GM18505 (cell line): ENCODE measurements at regions not wholly inside any gene's neighbourhood (a gene's known extent, or its start where the extent isn't known, plus 50 kb on each side); places are given as distances from the start of the nearest gene placed in this dataset.

Source experiments
- ATAC-seq: cut with Tn5 transposase; IDR thresholded peaks from one replicate; pipeline ENCODE4 v1.9.1; 2021; ENCODE audit not compliant: unreplicated experiment
- POLR2A ChIP-seq: IDR thresholded peaks from 4 replicates; pipeline ENCODE4 v1.6.1; 2011; ENCODE audit warnings: borderline replicate concordance; ENCODE audit not compliant: insufficient read depth, insufficient read length; ENCODE audit errors: extremely low read depth

GRCh38 chr11:92698742-92699141 lies 270.7 kb upstream of the MTNR1B start:
- no peak for TF ChIP-seq POLR2A
- ATAC-seq = no peak

GRCh38 chr11:92702037-92702804 lies 267.2 kb upstream of the MTNR1B start:
- ATAC-seq = no peak
- TF ChIP-seq POLR2A = no peak

DNA sequence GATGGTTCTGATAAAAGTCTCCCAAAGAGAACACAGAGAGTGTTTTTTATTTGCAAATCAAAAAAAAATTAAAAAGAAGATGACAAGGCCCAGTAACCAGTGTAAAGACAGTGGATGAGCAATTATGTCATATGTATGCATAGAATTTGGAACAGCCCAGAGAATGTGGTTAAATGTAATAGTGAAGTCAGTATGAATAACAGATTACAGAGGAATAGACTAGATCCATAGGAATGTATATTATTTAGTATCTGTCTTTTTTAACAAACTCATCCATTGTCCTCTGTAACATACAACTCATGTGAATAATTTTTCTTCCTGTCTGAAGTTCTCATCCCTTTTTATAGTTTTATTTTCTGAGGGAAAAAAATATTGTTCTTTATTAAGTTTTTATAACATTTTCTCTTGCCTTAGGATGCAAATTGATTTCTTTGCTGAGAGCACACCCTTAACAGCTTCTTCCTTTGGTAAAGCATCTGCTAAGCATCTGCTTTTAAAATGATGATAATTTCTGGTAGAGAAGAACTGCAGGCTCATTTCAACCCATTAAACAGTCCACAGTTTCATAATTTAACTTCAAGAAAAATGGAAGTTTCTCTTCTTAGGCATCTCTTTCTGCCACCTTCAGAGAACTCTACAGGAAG lies 266.5 kb upstream of the MTNR1B start:
- ATAC-seq = no peak
- no peak for TF ChIP-seq POLR2A

DNA sequence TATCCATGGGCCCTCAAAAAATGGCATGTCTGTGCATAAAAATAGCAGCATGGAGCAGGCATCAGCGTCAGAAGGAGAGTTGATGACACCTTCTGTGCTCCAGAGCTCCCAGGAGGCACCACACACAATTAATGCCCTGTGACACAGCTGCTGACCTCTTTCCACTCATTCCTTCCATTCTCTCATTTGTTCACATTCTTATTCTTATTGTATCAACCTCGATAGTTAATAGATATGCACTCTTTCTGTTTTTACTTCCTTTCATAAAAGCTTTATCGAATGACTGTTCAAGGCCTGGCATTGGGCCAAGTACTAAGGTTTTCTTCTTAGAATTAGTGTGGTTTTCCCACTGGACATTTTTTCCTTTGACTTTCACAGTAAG lies 266.0 kb upstream of the MTNR1B start:
- no peak for TF ChIP-seq POLR2A
- no peak for ATAC-seq

GRCh38 chr11:92707173-92707619 lies 262.3 kb upstream of the MTNR1B start:
- ATAC-seq = no peak
- TF ChIP-seq POLR2A = no peak

- ATAC-seq = no peak
- no peak for TF ChIP-seq POLR2A
Observed at GRCh38 chr11:92707665-92708064, 261.8 kb upstream of the MTNR1B start.

- no peak for ATAC-seq
Observed at GRCh38 chr11:92709329-92709728, 260.1 kb upstream of the MTNR1B start.

DNA sequence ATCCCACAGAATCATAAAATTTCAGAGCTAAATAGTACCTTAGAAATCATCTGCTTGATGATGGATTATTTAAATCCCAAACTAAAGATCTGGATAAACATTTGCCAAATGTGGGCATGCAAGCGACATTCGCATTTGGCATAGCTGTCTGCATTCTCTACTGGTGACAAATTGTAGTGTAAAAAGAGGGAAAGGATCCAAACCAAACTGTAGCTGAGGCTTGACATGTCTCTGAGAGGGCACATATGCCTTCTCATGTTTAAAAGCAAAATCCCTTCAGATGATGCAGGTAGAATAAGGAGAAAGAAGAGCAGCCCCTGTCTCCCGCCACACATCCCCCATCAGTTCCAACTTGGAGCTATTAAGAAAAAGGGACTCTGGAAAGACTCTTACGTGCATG lies 257.5 kb upstream of the MTNR1B start:
- TF ChIP-seq POLR2A = no peak
- no peak for ATAC-seq

More at GRCh38 chr11:92709329-92709728, 260.1 kb upstream of the MTNR1B start:
- no peak for TF ChIP-seq POLR2A

DNA sequence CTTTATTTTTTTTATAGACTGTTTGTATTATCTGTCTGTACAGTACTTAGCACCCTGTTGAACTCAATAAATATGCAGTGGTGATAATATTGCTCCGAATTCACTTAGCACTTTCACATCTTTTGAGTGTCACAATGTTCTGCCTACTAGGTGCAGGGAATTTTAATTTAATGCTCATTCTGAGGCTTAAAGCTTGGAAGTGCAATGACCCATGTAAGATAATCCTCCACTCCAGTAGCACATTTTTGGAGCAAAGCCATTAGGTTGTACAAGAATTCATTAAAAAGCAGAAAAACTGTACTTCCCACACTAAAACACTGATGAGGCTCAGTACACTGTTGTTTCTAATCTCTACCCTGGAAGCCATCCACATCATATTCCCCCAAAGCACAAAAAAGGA lies 255.3 kb upstream of the MTNR1B start:
- TF ChIP-seq POLR2A = no peak
- no peak for ATAC-seq

DNA sequence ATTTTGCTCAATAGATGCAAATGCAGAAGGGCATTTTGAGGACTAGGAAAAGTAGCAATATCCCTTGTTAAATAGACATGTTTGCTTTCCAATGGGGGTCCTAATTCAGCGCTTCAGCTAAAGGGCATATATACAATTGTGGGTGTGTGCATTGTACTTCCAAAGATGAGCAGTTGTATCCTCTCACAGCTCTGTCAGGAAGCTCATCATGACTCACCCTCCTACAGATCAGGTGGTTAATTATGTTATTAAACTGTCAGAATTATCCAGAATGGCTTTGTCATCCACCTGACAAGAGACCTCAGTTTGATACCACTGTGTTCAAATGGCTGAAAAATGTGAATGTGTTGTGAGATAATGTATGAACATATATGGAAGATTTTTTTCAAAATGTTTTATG lies 252.2 kb upstream of the MTNR1B start:
- no peak for TF ChIP-seq POLR2A
- no peak for ATAC-seq

DNA sequence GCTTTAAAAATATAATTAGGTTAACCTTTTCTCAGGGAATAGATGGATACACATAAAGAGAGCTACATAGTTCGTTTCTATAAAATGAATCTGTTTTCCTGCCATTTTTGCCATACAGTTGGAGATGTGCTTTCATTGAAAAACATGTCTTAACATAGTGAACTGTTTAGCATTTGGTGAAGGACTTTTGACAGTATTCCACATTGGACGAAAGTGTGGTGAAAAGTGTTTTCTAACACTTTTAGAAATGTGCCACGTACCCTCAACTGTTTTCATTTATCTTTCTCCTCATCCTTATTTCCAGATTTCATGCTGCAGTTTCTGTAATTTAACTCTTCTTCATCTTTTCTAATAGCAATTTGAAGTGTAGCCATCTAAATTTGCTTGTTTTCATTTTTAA lies 249.1 kb upstream of the MTNR1B start:
- TF ChIP-seq POLR2A = no peak
- ATAC-seq = no peak

DNA sequence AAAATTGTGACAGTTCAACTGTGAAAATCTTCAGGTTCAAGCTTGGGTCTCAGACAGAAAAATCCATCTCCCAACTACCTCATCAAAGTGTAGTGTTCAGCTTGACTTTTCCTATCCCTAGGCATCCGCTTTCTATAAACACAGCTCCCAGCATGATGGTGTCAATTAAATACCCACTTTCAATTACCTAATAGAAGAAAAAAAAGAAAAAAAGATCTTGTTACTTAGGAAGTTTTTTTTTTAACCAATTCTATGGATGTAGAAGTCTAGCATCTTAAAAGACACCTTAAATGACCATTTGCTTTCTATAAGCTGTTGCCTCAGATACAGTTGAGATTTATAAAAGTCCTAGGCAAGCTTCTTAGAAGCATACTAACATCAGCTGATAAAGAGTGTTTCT lies 244.1 kb upstream of the MTNR1B start:
- no peak for TF ChIP-seq POLR2A
- ATAC-seq = no peak

DNA sequence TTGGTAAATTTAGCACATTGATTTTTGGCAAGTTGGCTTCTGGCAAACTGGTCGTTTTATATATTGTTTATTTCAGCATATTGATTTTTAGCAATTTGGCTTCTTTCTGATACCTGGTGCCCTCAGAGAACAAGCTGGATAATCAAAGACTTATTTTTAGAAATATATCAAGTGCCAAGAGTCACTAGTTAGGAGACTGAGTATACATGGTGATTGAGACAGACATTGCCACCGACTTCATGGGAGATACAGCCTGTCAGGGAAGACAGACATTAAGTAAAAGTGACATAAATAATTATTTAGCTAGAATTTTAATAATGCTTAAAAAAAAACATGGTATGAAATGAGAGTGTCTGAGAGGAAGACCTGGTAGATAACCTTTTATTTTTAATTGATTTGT lies 242.3 kb upstream of the MTNR1B start:
- ATAC-seq = no peak
- no peak for TF ChIP-seq POLR2A

GRCh38 chr11:92727769-92728168 lies 241.7 kb upstream of the MTNR1B start:
- no peak for ATAC-seq
- TF ChIP-seq POLR2A = no peak
